SKM-1 (cell line): ENCODE measurements at regions not wholly inside any gene's neighbourhood (a gene's known extent, or its start where the extent isn't known, plus 50 kb on each side); places are given as distances from the start of the nearest gene placed in this dataset.
"Not testable (repeated sequence)": the region's sequence is repeated elsewhere in the genome, so short reads cannot be mapped to it uniquely, and the experiment has no call there.

ENCODE experiments used
- DNase-seq: peaks from one replicate; lab custom pipeline; 2025; ENCODE audit not compliant: unreplicated experiment; lab: John Stamatoyannopoulos, UW

DNA sequence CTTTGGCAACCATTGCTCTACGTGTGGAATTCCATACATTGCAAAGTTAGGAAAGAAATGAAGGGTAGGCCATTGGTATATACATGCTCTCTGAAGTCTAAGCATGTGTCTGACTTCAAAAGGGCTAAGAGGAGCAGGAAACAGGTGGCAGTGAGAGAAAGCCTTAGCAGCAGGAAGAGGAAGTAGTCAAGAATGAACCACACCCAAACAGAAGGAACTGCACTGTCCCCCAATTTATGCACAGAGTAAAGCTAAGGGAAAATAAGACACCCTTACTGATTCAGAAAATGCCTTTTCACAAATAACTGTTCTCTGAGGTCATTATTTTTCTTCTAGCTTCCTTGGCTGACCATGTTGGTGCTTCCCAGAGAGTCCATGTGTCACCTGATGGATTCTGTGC lies 575.4 kb downstream of the NTRK3 start:
- peak; percentile 15 for DNase-seq

DNA sequence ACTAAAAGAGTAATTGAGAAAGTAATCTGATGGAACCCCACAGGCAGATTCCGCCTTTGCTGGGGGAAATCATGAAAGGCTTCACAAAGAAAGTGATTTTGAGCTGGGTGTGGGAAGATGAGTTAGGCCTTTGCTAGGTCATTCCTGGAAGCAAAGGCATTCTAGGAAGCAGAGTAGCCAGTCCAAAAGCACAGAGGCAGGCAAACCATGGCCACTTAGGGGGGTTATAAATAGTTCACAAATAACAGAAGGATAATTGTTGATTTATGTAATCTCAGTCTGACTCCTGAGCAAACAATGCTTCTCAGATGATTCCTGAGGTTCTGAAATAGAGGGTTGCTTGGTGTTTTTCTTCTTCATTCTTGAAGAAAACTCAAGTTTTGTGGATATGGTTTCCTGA lies 576.3 kb downstream of the NTRK3 start:
- DNase-seq: no peak

DNA sequence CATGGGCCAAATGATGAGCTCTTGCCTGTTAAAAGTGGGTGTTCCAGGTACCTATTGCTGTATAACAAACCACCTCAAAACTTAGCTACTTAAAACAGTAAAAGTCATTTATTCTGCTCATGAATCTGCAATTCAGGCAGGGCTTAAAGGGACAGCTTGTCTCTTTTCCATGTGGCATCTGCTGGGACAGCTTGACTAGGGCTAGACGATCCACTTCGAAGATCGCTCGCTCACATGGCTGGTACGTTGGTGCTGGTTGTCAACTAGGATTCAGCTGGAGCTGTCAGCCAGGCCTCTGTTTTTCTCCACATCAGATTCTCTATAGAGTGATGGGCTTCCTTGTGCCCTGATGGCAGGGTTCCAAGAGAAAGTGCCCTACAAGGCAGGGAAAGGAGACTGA lies 581.3 kb downstream of the NTRK3 start:
- no peak for DNase-seq

DNA sequence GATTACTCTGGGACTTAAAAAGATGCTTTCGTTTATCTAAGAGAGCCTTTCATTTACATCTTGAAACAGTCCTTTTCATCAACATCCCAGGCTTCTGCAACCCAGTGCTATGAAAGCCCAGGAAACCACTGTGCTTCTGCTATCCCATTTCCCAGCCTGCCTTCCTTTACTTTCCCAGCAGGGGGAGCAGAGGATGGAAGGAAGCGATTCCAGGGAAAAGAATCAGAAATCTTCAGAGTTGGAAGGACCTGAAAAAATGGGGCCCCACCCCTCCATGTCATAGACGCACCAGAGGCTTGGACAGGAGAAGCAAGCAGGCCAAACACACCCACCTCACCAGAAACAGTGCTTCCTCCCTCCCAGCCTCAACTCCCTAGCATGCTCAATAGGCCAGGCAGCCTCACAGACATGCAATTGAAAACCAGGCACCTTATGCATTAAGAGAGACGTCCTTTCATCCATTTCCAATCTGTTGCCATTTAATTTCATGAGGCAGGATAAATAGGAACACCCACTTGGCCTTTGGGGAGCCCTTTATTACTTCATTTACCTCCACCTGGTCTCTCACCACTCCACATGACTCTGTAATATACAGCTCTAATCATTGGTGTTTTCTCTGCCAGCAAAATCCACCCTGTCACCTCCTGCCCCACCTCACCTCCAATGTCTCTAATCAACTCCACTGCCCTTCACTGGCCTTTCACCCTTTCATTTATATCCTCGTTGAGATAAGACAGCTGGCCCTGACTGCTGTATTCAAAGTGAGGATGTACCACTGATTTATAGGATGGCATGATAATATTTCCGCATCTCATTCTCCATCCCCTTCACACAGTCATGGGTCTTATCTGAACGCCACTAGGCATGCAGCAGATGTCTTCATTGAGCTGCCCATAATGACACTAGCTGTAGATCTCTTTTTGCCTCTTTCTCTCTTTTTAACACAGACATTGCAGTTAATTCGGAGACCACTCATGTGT lies 583.9 kb downstream of the NTRK3 start:
- DNase-seq: no peak

DNA sequence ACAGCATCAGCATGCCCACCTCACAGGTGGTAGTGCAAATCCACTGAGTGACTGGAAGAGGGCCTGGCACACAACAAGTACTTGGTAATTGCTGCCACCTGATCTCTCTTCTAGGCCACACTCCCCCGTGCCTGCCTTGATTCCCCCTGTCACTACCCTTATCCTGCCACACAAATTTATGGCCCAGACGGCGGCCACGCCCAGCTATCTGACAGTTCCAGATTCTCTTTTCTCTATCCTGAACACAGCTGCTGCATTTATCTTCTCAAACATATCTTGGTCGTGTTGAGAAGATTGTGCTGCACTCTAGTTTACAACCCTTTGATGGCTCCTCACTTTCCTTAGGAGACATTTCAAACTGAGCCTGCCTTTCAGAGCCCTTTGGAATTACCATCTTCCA lies 585.2 kb downstream of the NTRK3 start:
- no peak for DNase-seq

DNA sequence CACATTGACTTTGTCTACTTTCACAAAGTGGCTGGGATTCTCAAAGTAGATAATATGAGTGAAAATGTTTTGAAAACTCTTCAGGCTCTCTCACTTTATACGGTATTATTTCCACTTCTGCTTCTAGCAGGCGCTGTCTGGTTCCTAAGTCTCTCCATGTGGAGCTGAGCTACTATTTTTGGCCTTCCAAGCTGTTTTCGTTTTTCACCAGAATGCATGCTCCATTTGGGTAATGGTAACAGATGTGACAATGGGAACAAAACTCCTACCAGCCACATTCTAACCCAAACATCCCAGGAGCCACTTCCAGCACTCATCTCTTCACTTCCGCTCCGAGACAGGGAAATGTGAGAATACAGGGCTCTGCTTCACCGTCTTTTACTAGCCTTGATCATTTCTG lies 586.7 kb downstream of the NTRK3 start:
- DNase-seq: no peak

DNA sequence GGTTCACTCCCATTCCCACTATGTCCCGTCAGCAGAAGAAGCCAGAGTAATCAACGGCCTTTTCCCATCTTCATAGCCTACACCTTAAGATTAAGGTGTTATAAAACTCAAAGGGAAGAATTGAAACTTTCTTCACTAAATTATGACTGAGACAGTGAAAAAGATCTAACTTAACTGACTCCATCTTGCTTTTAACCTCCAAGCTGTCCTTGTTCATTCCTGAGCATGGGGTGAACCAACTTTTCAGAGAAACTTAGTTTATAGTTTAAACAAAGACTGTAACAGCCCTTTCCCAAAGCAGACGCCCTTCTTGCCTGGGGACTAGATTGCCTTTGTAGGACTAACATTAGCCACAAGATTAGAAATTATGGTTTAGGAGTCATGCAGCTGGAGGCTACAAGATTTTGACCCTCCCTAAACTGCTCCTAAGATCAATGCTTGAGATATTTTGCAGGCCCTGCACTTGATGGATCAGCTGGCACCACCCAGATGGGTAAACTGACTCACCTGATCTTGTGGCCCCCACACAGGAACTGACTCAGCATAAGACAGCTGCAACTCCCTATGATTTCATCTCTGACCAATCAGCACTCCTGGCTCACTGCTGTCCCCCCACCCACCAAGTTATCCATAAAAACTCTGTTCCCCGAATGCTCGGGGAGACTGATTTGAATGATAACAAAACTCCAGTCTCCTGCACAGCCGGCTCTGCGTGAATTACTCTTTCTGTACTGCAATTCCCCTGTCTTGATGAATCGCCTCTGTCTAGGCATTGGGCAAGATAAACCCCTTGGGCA lies 587.6 kb downstream of the NTRK3 start:
- DNase-seq: not testable (repeated sequence)

DNA sequence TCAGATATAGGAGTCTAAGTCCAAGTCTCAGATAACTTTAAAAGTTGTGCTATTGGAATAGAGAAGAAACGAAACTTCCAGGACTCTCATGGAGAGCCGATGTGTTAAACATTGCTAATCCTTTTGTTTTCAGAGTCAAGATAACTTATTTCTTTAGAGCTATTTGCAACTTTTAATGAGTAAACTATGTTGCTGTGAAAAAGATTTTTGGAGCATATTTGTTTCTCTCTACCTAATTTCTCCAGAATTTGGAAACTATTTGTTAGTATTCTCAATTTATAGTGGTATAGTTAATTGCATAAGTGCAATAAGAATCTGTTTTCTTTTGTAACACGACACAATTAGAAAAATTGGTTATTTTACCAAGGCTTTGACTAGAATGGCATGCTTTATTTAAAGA lies 588.9 kb downstream of the NTRK3 start:
- no peak for DNase-seq

DNA sequence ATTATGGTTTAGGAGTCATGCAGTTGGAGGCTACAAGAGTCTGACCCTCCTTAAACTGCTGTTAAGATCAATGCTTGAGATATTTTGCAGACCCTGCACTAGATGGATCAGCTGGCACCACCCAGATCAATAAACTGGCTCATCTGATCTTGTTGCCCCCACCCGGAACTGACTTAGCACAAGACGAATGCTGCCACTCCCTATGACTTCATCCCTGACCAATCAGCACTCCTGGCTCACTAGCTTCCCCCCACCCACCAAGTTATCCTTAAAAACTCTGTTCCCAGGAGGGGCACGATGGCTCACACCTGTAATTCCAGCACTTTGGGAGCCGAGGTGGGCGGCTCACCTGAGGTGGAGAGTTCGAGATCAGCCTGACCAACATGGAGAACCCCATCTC lies 594.0 kb downstream of the NTRK3 start:
- no peak for DNase-seq

DNA sequence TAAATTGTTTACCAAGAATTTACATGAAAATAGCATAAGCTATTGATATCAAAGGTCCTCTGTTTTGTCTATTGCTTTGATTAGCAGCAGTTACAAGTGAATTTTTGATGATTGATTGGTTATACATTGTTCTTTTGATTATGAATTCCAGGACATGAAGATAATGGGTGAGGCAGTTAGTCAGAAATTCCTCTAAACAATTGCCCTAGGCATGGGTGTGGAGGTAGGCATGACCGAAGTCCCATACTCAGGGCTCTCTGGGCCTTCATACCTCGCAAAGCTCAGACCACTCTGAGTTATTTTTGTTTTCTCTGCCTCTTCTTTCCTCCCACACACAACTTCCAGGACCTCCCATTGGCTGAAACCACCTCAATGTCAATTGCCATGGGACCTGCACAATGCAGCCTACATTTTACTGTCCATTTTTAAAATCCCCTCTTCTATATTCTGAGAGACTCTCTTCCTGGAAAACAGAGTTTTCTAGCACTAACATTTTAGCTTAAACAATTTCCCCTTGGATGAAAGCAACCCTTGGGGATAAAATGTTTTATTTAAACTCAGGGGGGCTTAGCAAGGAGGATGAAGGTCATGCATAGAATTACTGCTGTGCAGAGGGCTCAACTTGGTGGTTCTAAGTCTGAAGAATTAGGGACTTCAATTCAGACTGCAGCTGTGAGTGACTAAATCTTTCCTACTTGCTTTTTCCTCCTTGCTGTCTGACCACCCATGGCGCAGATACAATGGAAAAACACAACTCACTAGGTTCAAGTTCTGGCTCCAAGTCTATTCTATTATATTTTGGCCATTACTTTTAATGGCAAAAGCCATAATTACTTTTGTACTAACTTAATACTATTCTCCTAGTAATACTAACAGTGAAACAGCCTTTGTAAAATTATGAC lies 594.8 kb downstream of the NTRK3 start:
- no peak for DNase-seq

DNA sequence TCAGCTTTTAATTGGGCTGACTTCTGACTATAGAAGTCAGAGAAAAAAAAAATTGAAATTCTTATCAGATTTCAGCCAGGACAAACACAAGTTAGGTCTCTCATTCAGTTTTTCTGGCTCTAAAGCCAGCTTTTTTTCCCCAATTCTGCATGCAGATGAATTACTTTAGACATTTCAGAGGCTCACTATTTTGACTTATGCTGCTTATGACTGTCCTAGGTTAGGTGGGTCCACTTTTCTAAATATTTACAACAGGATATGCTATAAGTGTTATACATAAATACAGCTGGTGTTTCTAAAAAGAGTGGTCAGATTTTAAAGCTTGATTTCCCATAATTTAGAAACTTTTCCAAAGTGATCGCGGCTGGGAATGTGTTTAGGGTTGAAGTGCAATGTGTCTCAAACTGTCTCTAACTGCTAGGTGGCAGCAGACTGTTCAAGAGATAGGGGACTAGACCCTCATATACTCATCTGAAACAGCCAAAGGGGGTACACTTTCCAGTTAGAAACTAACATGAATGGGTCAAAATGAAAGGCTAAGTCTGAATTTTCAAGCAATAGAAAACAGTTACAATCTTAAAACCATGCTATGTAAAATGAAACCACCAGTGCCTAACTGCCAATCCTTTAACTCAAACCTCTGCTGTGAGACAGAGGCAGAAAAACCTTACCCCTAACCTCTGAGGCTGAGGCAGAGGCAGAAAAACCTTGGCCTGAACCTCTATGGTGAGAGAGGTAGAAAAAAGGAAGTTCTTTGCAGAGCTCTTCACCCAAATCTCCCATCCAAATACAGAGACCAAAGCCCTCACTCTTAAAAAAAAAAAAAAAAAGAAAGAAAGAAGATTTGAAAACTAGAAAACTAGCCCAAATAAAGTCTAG lies 596.0 kb downstream of the NTRK3 start:
- DNase-seq: no peak

DNA sequence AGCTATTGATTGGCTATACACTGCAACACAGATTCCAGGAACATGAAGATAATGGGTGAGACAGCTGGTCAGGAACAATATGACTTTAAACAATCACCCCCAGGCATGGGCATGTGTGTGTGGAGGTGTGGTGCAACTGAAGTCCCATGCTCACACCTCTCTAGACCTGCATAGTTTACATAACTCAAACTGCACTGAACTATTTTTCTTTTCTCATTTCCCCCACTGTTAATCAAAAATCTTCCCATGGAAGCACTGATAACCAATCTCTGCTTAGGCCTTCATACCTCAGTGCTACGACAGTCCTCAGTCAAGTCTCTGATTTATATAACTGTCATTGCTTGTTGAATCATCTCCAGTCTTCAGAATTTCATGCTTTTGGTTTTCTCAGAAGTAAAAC lies 600.2 kb downstream of the NTRK3 start:
- no peak for DNase-seq

DNA sequence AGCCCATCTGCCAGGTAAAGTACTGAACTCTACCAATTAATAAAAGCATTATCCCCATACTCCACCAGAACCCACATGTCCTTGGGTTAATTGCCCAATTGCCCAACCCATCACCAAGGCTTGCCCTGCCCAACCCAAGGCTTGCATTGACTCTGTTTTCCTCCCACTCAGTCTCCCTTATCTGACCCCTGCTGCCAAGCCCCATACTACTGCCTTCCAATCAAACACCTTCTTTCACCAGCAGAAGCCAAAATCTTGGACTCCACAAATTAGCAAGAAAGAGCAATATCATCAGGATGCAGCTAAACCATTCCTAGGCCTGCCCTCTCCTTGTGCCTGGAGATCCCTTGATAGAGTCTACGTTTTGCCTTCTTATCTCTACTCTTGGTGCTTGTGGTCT lies 602.9 kb downstream of the NTRK3 start:
- no peak for DNase-seq

DNA sequence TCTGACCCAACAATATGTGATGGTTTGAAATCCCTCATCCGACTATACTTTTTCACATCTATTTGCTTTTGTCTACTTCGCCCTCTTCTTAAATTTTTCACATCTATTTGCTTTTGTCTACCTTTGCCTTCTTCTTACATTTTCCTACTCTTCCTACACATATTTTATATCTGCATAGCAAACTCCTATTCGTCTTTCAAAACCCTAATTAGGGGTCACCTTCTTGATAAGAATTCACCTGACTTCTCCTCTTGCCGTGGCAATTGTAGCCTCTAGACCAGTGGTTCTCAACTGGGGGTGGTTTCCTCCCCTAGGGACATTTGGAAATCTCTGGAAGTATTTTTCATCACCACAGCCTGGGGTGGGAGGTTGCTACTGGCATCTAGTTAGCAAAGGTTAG lies 607.4 kb downstream of the NTRK3 start:
- DNase-seq: no peak

DNA sequence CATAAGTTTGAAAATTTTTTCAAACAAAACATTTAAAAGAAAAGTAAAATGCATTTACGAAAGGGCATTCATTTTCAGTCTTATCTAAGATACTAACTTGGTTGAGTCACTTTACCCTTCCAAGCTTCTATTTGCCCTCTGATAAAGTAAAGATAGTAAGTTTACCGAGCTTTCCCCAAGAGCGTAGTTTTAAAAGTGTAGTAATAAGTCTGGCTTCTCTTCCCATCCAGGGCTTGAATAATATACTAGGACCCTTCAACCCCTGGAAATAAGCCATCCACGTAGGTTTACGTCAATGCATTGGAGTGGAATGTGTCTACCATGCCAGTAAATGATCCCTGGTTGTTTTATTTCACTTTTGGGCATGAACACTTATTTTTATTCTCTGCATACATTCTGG lies 608.3 kb downstream of the NTRK3 start:
- DNase-seq: no peak

DNA sequence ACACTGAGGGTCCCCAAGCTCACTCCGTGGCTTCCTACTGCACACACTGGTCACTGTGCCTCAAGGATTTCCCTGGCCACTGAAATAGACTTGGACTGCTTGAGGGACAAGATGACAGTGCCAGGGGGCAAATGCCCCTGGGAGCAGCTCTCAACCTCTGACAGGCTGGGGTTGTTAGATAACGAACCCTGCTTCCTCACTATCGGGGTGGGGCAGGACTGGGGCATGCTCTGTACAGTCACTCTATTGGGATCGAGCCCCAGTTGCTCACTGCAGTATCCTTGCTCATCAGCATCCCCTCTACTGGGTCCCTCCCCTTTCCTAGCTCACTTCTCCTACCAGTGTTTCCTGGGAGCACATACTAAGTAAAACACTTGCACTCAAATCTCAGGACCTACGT lies 610.8 kb downstream of the NTRK3 start:
- DNase-seq: no peak

DNA sequence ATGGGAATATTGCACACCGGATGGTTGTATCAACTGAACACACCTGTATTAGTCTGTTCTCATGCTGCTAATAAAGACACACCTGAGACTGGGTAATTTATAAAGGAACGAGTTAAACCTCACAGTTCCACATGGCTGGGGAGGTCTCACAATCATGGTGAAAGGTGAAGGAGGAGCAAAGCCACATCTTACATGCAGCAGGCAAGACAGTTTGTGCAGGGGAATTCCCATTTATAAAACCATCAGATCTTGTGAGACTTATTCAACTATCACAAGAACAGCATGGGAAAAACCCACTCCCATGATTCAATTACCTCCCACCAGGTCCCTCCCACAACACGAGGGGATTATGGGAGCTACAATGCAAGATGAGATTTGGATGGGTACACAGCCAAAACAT lies 613.5 kb downstream of the NTRK3 start:
- DNase-seq: not testable (repeated sequence)

DNA sequence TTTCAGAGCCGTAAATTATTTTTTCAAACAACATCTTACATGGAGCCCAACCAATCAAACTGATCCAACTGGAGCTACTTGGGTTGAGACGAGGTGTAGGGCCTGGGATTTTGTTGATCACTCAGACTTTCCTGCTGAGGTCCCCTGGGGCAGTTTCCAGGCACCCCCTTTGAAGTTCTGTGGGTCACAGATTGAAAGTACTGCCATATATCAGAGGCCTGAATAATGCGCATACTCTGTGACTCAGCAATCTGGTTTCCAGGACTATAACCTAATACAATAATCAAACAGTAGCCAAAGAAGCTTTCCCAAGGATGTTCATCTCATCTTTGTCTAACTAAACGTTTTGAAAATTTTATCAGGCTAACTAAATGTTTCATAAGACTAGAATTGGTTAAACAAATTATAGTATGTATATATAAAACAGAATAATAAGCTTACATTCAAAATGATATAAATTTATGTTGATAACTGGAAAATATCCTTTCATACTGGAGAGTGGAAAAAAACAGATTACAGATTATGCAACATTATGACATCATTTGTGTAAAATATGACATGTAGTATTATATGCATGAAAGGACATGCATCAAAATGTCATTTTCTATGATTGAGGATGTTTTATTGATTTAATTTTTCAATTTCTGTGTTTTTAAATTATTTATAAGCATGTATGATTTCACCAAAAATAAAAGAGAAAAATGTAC lies 617.1 kb downstream of the NTRK3 start:
- no peak for DNase-seq

DNA sequence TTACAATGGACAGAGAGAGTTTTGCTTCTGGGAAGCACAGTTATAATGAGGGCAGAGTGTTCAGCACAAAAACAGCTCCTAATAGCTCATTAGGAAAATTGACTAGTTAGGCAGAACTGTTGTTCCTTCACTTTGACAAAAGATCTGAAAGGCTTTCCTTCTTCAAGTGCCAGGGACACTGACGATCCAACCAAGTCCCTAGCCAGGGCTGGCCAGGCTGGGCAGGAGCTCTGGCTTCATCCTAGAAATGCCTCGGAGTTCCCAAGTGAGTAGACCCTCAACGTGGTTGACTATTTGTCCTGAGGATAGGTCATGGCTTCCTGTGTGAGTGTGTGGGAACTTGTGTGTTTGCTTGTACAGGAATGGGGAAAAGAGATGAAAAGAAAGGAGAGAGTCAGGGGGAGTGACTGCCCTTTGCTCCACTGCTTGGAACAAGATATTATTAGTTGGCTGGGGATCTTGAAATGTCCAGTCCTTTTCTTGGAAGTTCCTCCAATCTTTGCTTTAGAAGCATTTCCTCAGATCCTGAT lies 617.9 kb downstream of the NTRK3 start:
- no peak for DNase-seq
